SK-N-SH (cell line): ENCODE measurements at regions not wholly inside any gene's neighbourhood (a gene's known extent, or its start where the extent isn't known, plus 50 kb on each side); places are given as distances from the start of the nearest gene placed in this dataset.

ENCODE experiments used
- CTCF ChIA-PET: fragments of 300-600, 350-600 bp; formaldehyde crosslinking; extraction: SDS; loops from one replicate; lab custom pipeline; 2021; lab: Yijun Ruan, JAX
- POLR2A ChIA-PET: fragments of 350-600 bp; sonication (Branson Sonifier 250); formaldehyde crosslinking; extraction: SDS; loops from one replicate; lab custom pipeline; 2020; ENCODE audit warnings: antibody characterized with exemption, inconsistent platforms; lab: Yijun Ruan, JAX
- DNase-seq: peaks from one replicate; pipeline ENCODE4 v3.0.0; 2012
- H2AFZ ChIP-seq: fragments of 200-600 bp; sonication (generic); 2 replicates; pipeline ENCODE4 v1.8.1; 2016; ENCODE audit warnings: antibody characterized with exemption, mild to moderate bottlenecking, low read depth
- H3F3A ChIP-seq: fragments of 200-600 bp; sonication (generic); replicated peaks from 2 replicates; pipeline ENCODE3; 2016; ENCODE audit warnings: antibody characterized with exemption, mild to moderate bottlenecking; ENCODE audit not compliant: insufficient read depth
- H3K27ac ChIP-seq, 2 experiments: fragments of 200-500 bp in 1 of 2; fragments of 200-600 bp in 1 of 2; sonication (Bioruptor generic) in 1 of 2; sonication (generic), shearing (Covaris generic) in 1 of 2; 2 replicates each; pipeline versions ENCODE4 v1.5.1 to v1.6.1; 2014 to 2016; ENCODE audit warnings: low read depth in 2 of 2, inconsistent platforms in 1 of 2, low read length in 1 of 2, mild to moderate bottlenecking in 1 of 2, mixed read lengths in 1 of 2
- H3K27me3 ChIP-seq: fragments of 200-600 bp; sonication (generic), shearing (Covaris generic); 2 replicates; pipeline ENCODE4 v1.6.1; 2016; ENCODE audit warnings: mixed run types; ENCODE audit not compliant: insufficient read depth
- H3K36me3 ChIP-seq, 2 experiments: fragments of 200-500 bp in 1 of 2; fragments of 200-600 bp in 1 of 2; sonication (Bioruptor generic) in 1 of 2; sonication (generic) in 1 of 2; replicated peaks in 1 of 2; 2 replicates each; pipeline versions ENCODE3 to v1.5.1; 2014 to 2016; ENCODE audit warnings: low read length in 1 of 2, mild to moderate bottlenecking in 1 of 2; ENCODE audit not compliant: insufficient read depth in 2 of 2, control insufficient read depth in 1 of 2
- H3K4me1 ChIP-seq, 2 experiments: fragments of 200-500 bp in 1 of 2; fragments of 200-600 bp in 1 of 2; sonication (Bioruptor generic) in 1 of 2; sonication (generic), shearing (Covaris generic) in 1 of 2; 2 replicates each; pipeline versions ENCODE4 v1.5.1 to v1.6.1; 2014 to 2016; ENCODE audit warnings: low read depth in 1 of 2, low read length in 1 of 2, mixed run types in 1 of 2; ENCODE audit not compliant: insufficient read depth in 2 of 2, control insufficient read depth in 1 of 2
- H3K4me2 ChIP-seq: fragments of 200-600 bp; sonication (generic), shearing (Covaris generic); 2 replicates; pipeline ENCODE4 v1.6.1; 2017; ENCODE audit warnings: mixed run types
- H3K4me3 ChIP-seq, 2 experiments: fragments of 200-500 bp in 1 of 2; fragments of 200-600 bp in 1 of 2; sonication (Bioruptor generic) in 1 of 2; sonication (generic), shearing (Covaris generic) in 1 of 2; 2 replicates each; pipeline versions ENCODE4 v1.5.1 to v1.8.1; 2014 to 2016; ENCODE audit warnings: low read depth in 2 of 2, inconsistent platforms in 1 of 2, low read length in 1 of 2, mild to moderate bottlenecking in 1 of 2, mixed read lengths in 1 of 2, moderate library complexity in 1 of 2
- H3K79me2 ChIP-seq: fragments of 200-600 bp; sonication (generic); 2 replicates; pipeline ENCODE4 v1.8.1; 2017; ENCODE audit warnings: mild to moderate bottlenecking; ENCODE audit not compliant: insufficient read depth
- H3K9ac ChIP-seq: fragments of 200-600 bp; sonication (generic); 2 replicates; pipeline ENCODE4 v1.6.1; 2017; ENCODE audit warnings: mixed run types
- H3K9me2 ChIP-seq: fragments of 200-600 bp; sonication (generic); 2 replicates; pipeline ENCODE4 v1.6.1; 2017; ENCODE audit warnings: mixed run types
- H3K9me3 ChIP-seq: fragments of 200-600 bp; sonication (generic); 2 replicates; pipeline ENCODE4 v1.6.1; 2017; ENCODE audit warnings: mixed run types, mild to moderate bottlenecking, moderate library complexity
- H4K20me1 ChIP-seq: fragments of 200-600 bp; sonication (generic); 2 replicates; pipeline ENCODE4 v1.6.1; 2017; ENCODE audit warnings: mild to moderate bottlenecking, mixed run types; ENCODE audit not compliant: insufficient read depth
- CHD2 ChIP-seq: fragments of 150-350 bp; IDR thresholded peaks from 2 replicates; pipeline ENCODE4 v1.6.1; 2018; ENCODE audit warnings: low read length; ENCODE audit not compliant: partially characterized antibody
- ELF1 ChIP-seq: IDR thresholded peaks from 2 replicates; pipeline ENCODE4 v1.4.0; 2012
- EP300 ChIP-seq, 2 experiments: IDR thresholded peaks; 2 replicates each; pipeline versions ENCODE4 v1.4.0 to v1.6.1; 2012; ENCODE audit warnings: borderline replicate concordance in 1 of 2, low read depth in 1 of 2, low read length in 1 of 2
- FOSL2 ChIP-seq: IDR thresholded peaks from 2 replicates; pipeline ENCODE4 v1.4.0; 2012; ENCODE audit warnings: low read depth, mild to moderate bottlenecking, moderate library complexity, borderline replicate concordance
- FOXJ3 ChIP-seq: sonication (generic); formaldehyde crosslinking; IDR thresholded peaks from 2 replicates; pipeline ENCODE4 v1.5.1; 2020; ENCODE audit warnings: mild to moderate bottlenecking, missing genetic modification reagents
- FOXM1 ChIP-seq: IDR thresholded peaks from 2 replicates; pipeline ENCODE4 v1.4.0; 2012; ENCODE audit warnings: low read depth, mild to moderate bottlenecking
- GABPA ChIP-seq: IDR thresholded peaks from 2 replicates; pipeline ENCODE4 v1.4.0; 2012; ENCODE audit warnings: low read depth, mild to moderate bottlenecking
- GATA2 ChIP-seq: sonication (generic); formaldehyde crosslinking; IDR thresholded peaks from 2 replicates; pipeline ENCODE4 v1.5.0; 2020; ENCODE audit warnings: mild to moderate bottlenecking, missing genetic modification reagents
- JUND ChIP-seq: IDR thresholded peaks from 2 replicates; pipeline ENCODE4 v1.4.0; 2012
- MAX ChIP-seq: IDR thresholded peaks from 2 replicates; pipeline ENCODE4 v1.4.0; 2012; ENCODE audit warnings: low read depth
- MXI1 ChIP-seq: IDR thresholded peaks from 2 replicates; pipeline ENCODE4 v1.6.1; 2012; ENCODE audit warnings: mild to moderate bottlenecking, low read depth, low read length, improper control_type of control experiment
- POLR2AphosphoS5 ChIP-seq: IDR thresholded peaks from 2 replicates; pipeline ENCODE4 v1.6.1; 2012; ENCODE audit warnings: low read depth, low read length
- RCOR1 ChIP-seq: fragments of 150-350 bp; IDR thresholded peaks from 2 replicates; pipeline ENCODE4 v1.6.1; 2017; ENCODE audit warnings: antibody characterized with exemption, low read length
- REST ChIP-seq: IDR thresholded peaks from 2 replicates; pipeline ENCODE4 v1.6.1; 2012; ENCODE audit warnings: mild to moderate bottlenecking, low read depth, low read length, moderate library complexity
- RFX5 ChIP-seq: IDR thresholded peaks from 2 replicates; pipeline ENCODE4 v1.6.1; 2012; ENCODE audit warnings: mild to moderate bottlenecking, improper control_type of control experiment, low read length
- RXRA ChIP-seq: IDR thresholded peaks from 2 replicates; pipeline ENCODE4 v1.4.0; 2012; ENCODE audit warnings: low read depth, mild to moderate bottlenecking, borderline replicate concordance
- SIN3A ChIP-seq: IDR thresholded peaks from 2 replicates; pipeline ENCODE4 v1.6.1; 2012; ENCODE audit warnings: low read depth, mild to moderate bottlenecking, low read length, moderate library complexity, borderline replicate concordance
- SMC3 ChIP-seq: IDR thresholded peaks from 2 replicates; pipeline ENCODE4 v1.6.1; 2012; ENCODE audit warnings: low read depth, low read length, improper control_type of control experiment
- TCF12 ChIP-seq: IDR thresholded peaks from 2 replicates; pipeline ENCODE4 v1.4.0; 2012
- TEAD4 ChIP-seq: IDR thresholded peaks from 2 replicates; pipeline ENCODE4 v1.4.0; 2012; ENCODE audit warnings: mild to moderate bottlenecking, borderline replicate concordance; ENCODE audit not compliant: insufficient read depth
- YY1 ChIP-seq: IDR thresholded peaks from 2 replicates; pipeline ENCODE4 v1.4.0; 2012; ENCODE audit warnings: low read depth, mild to moderate bottlenecking
- ZBTB33 ChIP-seq: IDR thresholded peaks from 2 replicates; pipeline ENCODE4 v1.4.0; 2012; ENCODE audit warnings: low read depth, borderline replicate concordance
- WGBS: methylation state at CpG from one replicate; pipeline ENCODE4 v1.1.6; 2017; ENCODE audit warnings: low lambda C conversion rate; 5-methylcytosine and 5-hydroxymethylcytosine counted together
- TF ChIP-seq, protein P1 (sequence below): IDR thresholded peaks from 2 replicates; pipeline ENCODE4; 2012
- TF ChIP-seq, protein P2 (sequence below): fragments of 150-350 bp; IDR thresholded peaks from 2 replicates; pipeline ENCODE4 v1.6.1; 2016; ENCODE audit warnings: mild to moderate bottlenecking, low read depth, low read length
- TF ChIP-seq, protein P3 (sequence below): fragments of 150-350 bp; IDR thresholded peaks from 2 replicates; pipeline ENCODE4 v1.6.1; 2017; ENCODE audit warnings: antibody characterized with exemption, low read length, low read depth, borderline replicate concordance

DNA sequence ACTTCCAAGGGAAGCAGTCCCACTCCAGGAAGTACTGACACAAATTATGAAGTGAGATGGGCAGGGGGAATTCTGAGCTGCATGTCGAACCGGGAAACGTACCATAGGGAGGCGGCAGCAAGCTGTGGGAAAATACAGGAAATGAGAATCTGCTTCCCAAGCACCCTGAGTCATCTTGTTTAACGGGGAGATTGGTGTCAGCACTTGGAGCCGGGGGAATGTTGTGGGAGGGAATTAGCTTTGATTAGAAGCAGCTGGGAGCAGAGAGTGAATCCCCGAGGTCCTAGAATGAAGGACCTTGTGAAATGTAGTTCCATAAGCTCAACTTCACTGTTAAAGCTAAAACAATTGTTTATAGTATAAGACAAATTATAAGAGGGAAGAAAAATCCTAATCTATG, 141.4 kb upstream of the PRKCQ start:
- Histone ChIP-seq H2AFZ (peak overlapping the region; percentile 92), H3K79me2 (no peaks in the 10 kb centered on the region), H3K4me3 (peak overlapping the region; percentile 29; a peak in 3 of 4 replicates), H3K9me2 (no peaks in the 10 kb centered on the region), H3K4me1 (peaks cover 0 to 14% of the 10 kb centered on the region in 2 experiments; a peak in 3 of 4 replicates), H3K27me3 (peaks cover 2% of the 10 kb centered on the region; the same call in 1 of the 2 replicates), H3F3A (peaks cover 20% of the 10 kb centered on the region), H4K20me1 (no peaks in the 10 kb centered on the region), H3K9ac (peak overlapping the region; percentile 77; the same call in 1 of the 2 replicates), H3K36me3 (no peaks in the 10 kb centered on the region), H3K27ac (peak overlapping the region; percentile 45 to 100; a peak in 3 of 4 replicates), H3K4me2 (peak overlapping the region; percentile 83), H3K9me3 (no peaks in the 10 kb centered on the region)
- DNase-seq: peak; percentile 31
- POLR2A ChIA-PET: no interaction called here
- 0% methylated on average over 7 of the region's 7 CpGs for WGBS
- CTCF ChIA-PET: interaction anchor here (0.8 to 1.1 kb wide), 2 partner anchors 43 to 281 kb away, joined by 3 to 5 read pairs; no protein-coding TSS in a partner anchor
- TF ChIP-seq EP300 (IDR thresholded peaks at IDR 0.05; ENCODE audit: borderline replicate concordance in 1 of 2, low read depth in 1 of 2, low read length in 1 of 2) (peak in 1 of 2 experiments; percentile 66; a peak in 2 of 4 replicates), YY1 (no peak), REST (no peak), RCOR1 (no peak), GABPA (no peak), FOXJ3 (no peak), TEAD4 (peak; percentile 54; the same call in 1 of the 2 replicates), GATA2 (CRISPR knock-in tag) (no peak), MXI1 (no peak), FOSL2 (peak; percentile 80), MAX (peak; percentile 11; the same call in 1 of the 2 replicates), FOXM1 (no peak), TCF12 (peak; percentile 96), RFX5 (no peak), ELF1 (peak; percentile 69), ZBTB33 (peak; percentile 10; the same call in 1 of the 2 replicates), CHD2 (no peak), JUND (peak; percentile 75), SIN3A (no peak; the same call in 1 of the 2 replicates), POLR2AphosphoS5 (peak; percentile 60), SMC3 (peak; percentile 20; the same call in 1 of the 2 replicates), RXRA (no peak; the same call in 1 of the 2 replicates)
- TF ChIP-seq, protein P1, sequence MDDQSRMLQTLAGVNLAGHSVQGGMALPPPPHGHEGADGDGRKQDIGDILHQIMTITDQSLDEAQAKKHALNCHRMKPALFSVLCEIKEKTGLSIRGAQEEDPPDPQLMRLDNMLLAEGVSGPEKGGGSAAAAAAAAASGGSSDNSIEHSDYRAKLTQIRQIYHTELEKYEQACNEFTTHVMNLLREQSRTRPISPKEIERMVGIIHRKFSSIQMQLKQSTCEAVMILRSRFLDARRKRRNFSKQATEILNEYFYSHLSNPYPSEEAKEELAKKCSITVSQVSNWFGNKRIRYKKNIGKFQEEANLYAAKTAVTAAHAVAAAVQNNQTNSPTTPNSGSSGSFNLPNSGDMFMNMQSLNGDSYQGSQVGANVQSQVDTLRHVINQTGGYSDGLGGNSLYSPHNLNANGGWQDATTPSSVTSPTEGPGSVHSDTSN: peak; percentile 81
- TF ChIP-seq, protein P2, sequence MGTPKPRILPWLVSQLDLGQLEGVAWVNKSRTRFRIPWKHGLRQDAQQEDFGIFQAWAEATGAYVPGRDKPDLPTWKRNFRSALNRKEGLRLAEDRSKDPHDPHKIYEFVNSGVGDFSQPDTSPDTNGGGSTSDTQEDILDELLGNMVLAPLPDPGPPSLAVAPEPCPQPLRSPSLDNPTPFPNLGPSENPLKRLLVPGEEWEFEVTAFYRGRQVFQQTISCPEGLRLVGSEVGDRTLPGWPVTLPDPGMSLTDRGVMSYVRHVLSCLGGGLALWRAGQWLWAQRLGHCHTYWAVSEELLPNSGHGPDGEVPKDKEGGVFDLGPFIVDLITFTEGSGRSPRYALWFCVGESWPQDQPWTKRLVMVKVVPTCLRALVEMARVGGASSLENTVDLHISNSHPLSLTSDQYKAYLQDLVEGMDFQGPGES: no peak
- TF ChIP-seq, protein P3, sequence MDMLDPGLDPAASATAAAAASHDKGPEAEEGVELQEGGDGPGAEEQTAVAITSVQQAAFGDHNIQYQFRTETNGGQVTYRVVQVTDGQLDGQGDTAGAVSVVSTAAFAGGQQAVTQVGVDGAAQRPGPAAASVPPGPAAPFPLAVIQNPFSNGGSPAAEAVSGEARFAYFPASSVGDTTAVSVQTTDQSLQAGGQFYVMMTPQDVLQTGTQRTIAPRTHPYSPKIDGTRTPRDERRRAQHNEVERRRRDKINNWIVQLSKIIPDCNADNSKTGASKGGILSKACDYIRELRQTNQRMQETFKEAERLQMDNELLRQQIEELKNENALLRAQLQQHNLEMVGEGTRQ: no peak
